HG02610 (cell line): ENCODE measurements at regions not wholly inside any gene's neighbourhood (a gene's known extent, or its start where the extent isn't known, plus 50 kb on each side); places are given as distances from the start of the nearest gene placed in this dataset.
"Not testable (repeated sequence)": the region's sequence is repeated elsewhere in the genome, so short reads cannot be mapped to it uniquely, and the experiment has no call there.

Source experiments
- ATAC-seq: cut with Tn5 transposase; IDR thresholded peaks from one replicate; pipeline ENCODE4 v1.9.1; 2021; ENCODE audit warnings: mild to moderate bottlenecking, moderate library complexity; ENCODE audit not compliant: unreplicated experiment

DNA sequence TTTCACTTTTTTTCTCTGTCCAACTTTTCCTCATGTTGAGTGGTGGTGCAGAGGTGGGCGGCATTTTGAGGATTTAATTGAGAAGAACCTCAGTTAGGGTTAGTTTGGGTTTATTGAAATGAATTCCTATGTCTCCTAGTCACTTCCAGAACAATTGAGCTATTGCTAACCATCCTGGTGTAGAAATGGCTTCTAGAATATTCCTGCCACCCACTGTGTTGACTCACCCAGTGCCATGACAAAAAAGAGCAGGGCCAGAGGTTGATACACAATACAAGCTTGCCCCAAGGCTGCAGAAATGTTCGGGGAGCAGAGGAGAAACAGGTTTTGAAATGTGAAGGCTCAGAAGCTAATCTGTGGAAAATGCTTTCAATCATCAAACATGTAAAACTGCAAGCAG is 167.1 kb upstream of the TRIB2 start:
- ATAC-seq: no peak

DNA sequence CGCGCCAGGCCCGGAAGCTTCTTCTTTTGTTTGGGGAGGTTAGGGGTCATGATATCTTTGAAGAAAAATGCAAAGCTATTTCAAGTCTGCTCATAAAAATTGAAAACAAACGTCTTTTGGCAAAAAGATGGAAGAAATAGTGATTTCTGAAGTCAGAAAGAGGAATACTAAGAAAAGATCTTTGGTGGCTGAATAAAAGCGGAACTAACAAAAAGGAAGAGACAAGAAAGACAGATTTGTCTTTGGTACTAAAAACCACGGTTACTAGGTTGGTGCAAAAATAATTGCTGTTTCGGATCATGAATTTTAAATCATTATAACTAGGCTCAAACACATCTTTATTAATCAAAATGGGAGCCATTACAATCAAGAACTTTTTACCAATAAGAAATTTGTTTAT is 164.6 kb upstream of the TRIB2 start:
- no peak for ATAC-seq

DNA sequence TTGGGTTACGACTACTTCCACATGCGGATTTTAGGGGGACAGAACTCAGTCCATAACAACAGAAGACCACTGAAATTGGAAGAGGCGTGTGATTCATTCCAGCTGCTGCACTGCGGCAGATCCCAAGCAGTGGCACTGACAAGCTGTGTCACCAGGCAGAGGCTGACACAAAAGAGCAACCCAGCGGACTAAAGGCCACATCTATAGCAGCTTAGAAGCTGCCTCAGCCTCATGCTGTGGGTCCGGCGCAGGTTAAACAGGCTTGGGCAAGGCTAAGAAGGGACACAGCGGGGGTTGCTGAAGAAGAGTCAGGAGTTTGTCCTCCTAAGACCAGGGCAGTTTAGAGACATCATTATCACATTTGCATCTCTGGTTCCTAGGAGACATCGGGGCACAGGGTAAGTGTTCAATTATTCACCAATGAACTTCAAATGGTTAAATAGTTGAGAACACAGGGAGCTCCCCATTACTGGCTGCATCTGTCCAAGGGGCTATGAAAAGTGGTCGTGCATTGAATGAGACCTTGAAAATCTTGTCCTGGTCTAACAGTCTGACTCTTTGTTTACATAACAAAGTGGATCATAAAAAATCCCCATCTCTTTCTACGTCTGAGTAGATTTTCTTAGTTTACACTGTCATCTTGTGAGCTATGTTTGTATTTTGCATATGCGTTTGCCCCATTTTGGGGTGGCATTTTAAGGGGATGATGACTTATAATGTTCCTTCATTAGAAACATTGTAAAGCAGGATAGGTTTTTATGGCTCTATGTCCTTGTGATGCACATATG is 162.3 kb upstream of the TRIB2 start:
- ATAC-seq: peak; percentile 50

DNA sequence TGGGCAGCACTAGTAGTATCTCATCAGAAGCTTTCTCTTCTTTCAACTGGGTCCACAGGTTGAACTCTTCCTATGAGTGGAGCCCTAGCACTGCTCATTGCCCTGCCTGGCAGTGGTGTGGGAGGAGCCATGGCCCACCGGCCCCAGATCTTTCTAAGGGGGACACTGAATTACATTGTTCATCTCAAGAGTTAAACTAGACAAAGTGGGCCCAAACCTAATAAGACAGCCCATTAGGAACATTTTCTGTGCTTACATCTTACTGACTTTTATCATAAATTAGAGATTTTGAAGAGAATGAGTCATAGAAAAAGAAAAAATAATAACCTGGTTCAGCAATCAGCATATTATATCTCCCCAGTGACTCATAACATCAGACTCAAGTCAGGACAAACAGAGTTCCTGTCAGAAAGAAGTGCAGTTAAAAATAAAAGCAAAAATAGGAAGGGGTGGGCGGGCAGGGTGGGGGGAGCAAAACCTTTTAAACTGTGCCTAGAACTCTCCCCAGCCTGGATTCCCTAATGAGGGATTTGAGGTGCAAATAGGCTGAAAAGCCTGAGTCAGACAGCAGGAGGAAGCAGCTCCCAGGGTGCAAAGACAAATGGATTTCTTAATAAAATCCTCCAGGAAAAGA is 161.6 kb upstream of the TRIB2 start:
- ATAC-seq: peak; percentile 66

DNA sequence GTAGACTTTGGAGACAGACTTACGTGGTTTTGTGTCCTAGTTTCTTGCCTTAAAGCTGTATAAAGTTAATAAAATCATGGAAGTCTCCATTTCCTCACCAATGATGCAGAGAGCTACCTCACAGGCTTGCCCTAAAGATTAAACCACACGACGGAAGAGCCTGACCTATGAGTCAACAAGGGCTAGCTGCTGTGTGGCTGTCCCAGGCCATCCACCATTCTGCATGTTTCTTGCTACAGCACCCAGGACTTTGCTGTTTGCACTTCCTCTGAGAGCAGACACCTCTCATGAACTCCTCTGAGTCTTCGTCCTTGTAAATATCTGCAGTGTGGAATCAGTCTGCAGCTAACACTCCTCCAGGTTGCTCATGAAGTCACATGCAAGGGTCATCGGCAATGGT is 160.0 kb upstream of the TRIB2 start:
- ATAC-seq: no peak

DNA sequence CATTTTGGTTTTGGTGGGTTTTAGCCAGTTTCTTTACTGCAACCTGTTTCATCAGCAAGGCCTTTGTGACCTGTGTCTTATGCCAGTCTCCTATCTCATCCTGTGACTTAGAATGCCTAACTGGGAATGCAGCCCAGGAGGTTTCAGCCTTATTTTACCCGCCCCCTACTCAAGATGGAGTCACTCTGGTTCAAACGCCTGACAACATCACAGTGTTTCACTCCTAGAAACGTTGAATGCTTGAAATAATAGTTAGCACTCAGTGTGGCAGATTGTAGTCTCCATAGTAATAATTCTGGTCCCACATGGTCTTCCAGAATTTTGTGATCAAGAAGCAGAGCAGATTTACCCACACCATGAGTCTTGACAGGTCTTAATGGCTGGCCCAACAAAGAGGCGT is 159.0 kb upstream of the TRIB2 start:
- ATAC-seq: no peak

DNA sequence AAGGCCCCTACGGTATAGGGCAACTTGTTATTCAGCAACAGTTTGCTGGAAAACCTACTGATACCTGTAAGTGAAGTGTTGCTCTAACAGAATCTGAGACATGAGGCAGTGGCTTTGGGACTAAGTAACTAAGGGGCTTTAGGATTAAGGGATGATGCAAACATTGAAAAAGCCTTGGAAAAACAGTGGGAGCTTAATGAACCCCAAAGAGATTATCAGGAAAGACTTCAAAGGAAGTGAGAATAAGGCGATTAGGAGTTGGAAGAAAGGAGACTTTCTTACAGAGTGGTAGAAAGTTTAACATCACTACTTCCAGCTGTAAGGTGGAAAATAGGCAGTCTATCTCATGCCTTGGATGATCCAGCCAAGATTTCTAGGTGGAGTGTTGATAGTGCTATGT is 158.2 kb upstream of the TRIB2 start:
- ATAC-seq: no peak

DNA sequence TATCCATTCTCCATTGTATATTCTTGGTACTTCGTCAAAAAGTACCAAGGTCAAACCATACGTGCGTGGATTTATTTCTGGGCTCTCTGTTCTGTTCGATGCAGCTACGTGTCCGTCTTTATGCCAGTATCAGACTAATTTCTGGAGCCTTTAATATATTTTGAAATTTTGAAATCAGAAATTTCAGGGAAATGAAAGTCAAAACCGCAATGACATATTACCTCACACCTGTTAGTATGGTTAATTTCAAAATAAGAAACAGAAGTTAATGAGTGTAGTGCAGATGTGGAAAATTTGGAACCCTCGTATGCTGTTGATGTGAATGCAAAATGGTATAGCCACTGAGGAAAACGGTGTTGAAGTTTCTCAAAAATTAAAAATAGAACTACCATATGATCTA is 156.1 kb upstream of the TRIB2 start:
- ATAC-seq: no peak

DNA sequence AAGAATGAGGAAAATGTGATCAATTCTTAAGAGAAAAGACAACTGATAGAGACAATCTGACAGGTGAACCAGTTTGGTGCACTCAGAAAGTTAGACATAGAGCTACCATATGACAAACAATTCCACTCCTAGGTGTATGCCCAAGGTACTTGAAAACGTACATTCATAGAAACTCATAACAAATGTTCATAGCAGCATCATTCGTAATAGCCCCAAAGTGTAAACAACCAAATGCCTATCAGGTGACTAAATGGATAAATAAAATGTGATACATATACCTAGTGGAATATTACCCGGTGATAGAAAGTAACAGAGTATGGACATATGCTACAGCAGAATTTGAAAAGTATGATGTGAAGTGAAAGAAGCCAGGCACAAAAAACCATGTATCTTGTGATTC is 149.3 kb upstream of the TRIB2 start:
- no peak for ATAC-seq

DNA sequence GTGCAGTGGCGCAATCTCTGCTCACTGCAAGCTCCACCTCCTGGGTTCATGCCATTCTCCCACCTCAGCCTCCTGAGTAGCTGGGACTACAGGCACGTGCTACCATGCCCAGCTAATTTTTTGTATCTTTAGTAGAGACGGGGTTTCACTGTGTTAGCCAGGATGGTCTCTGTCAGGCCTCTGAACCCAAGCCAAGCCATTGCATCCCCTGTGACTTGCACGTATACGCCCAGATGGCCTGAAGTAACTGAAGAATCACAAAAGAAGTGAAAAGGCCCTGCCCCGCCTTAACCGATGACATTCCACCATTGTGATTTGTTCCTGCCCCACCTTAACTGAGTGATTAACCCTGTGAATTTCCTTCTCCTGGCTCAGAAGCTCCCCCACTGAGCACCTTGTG is 147.2 kb upstream of the TRIB2 start:
- ATAC-seq: not testable (repeated sequence)

DNA sequence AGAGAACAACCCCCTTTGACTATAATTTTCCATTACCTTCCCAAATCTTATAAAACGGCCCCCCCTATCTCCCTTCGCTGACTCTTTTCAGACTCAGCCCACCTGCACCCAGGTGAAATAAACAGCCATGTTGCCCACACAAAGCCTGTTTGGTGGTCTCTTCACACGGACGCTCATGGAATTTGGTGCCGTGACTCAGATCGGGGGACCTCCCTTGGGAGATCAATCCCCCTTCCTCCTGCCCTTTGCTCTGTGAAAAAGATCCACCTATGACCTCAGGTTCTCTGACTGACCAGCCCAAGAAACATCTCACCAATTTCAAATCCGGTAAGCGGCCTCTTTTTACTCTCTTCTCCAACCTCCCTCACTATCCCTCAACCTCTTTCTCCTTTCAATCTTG is 146.8 kb upstream of the TRIB2 start:
- not testable (repeated sequence) for ATAC-seq

DNA sequence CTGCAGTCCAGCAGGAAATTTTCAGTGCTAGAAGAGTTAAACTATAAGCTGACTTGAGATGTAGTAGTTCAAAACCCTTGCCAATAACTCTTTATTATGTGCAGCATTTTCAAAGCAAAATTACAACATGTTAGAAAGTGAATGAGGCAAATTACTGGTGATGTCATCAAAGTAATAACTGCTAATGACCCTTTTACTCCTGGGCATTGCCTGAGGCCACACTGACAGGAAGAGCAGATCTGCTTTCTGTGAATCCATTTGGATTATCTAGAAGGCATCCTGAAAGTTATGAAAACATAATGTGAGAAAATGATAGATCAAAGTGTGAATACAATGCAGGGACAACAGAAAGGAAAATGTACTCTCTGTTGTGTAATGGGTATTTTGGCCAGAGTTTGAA is 139.6 kb upstream of the TRIB2 start:
- ATAC-seq: no peak

DNA sequence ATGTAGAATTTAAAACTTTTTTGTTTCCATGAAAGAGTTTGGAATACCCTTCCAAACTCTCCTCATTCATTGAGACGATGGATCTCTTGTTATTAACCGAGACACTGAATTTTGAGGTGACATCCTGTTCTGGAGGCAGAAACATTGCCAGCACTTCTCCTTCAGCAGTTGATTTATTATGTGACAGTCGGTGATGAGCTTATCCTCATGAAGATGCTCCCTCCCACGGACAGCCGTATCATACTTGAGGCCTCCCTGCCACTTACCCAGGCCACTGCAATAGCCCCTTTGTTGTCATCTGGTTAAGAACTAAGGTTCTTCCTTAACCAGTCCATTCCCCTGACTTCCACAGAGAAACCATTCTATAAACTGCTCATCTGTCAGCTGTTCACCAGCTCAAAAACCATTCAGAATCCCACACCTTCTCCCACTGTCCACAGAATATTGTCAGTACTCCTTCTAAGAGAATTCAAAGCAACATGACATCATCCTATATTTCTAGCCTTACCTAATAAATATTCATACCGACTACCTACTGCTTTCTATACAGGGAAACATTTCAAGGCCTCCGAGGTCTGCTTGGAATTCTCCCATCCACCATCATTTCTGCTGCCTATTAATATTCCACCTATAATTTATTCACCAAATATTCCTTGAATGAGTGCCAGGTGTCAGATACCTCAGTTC is 139.0 kb upstream of the TRIB2 start:
- ATAC-seq: no peak

DNA sequence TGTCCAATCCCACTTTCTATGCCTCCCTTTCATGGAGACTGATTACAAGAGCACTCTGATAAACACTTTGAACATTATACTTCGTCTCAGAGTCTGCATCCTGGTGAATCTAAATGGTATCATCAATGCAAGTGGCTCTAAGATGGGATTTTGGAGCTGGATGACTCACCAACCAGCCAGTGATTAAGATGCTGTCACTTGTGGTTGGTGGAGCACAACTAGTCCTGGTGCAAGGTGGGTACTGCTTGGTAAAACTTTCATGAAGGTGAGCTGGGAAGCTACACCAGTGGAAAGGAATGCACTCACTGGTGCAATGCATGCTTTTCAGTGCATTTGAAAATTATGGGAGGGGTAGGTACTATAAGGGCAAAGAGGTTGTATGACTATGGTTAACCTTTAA is 137.7 kb upstream of the TRIB2 start:
- ATAC-seq: no peak

DNA sequence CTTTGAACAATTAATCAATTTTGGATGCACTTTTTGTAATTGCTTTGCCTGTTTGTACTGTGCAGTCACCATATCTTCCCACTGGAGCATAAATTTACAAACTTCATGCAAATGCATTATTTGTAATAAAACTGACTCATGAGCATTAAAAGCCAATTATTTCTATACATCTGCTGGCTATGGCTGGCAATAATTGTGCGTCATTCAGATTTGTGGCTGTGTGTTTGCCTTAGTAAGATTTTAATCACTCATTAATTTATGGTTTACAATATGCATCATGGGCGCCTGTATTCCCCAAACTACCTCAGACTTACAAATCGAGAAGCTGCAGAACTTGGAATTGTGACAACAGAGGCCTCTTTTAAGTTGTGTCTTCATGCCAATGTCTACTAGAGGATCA is 132.4 kb upstream of the TRIB2 start:
- no peak for ATAC-seq

DNA sequence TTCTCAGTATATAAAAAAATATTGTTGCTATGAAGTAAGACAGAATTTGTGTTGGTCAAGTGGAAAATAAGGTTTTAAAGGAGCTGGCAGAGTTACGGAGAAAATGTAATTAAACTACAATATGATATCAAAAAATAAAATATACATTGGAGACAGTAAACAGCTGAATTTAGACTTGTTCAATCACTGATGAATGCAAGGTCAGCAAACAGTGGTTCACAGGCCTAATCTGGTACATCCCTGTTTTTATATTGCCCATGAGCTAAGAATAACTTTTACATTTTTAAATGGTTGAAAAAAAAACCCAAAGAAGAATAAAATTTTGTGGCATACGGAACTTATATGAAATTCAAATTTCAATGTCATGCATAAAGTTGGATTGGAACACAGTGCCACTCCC is 131.0 kb upstream of the TRIB2 start:
- no peak for ATAC-seq

DNA sequence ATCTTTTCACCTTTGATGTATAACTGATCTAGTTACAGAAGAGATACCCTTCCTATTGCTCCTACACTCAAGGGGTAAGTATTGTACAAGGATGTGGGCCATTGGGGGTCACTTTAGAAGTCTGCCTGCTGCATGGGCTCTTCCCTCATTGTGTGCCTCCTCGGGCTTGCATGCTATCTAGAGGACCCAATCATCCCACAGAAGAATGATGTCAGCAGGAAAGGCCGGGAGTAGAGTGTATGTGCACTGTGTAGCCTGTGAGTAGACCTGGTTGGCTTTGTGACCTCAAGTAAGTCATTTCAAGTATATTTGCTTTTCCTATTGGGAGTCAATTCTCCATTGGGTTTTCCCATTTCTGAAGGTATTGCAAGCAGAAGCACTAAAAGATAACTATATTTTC is 129.5 kb upstream of the TRIB2 start:
- ATAC-seq: no peak

DNA sequence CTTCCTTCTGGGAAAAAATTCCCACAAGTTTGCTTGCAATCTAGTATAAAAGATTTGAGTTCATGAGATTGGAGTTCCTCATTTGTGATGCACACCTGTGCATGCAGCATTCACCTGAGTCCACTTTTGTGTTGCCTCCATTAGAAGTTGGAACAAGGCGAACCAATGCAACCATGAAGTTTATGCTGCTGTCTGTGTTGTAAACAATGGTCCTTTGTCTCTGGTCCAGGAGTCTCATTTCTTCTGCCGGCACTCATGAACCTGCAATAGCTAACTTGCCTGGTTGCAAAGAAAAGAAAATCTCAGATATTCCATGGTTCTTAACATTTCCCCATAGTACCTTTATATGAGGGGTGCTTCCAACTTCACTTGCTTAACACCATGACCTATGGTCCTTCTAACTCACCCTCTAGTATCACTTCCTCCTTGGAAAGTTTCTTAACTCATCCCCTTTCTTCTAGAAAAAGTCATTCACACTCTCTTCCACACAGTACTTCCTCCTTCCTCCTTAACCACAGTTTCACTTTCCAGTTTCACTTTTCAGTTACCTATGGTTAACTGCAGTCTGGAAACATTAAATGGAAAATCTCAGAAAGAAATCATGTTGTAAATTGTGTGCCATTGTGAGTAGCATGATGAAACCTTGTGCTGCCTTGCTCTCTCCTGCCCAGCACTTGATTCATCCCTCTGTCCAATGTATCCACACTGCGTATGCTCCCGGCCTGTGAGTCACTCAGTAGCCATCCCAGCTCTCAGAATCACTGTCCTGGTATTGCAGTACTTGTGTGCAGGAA is 128.8 kb upstream of the TRIB2 start:
- peak; percentile 90 for ATAC-seq

DNA sequence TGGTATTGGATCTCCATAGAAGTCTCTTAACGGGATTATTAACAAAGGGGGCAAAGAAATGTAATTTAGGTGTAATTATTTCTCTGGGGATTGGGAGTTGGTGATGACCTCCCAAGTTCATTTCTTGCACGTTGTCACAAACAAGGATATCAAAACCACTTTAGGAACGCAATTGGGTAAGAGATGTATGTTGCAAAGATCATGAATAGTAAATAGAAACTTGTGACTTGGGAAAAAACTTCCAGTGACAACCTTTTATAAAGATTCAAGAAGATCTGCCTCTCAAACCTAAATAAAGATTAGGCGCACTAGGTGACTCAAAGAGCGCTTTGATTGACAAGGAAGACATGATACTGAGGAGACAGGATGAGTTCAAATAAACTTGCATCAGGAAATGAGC is 127.8 kb upstream of the TRIB2 start:
- ATAC-seq: no peak

DNA sequence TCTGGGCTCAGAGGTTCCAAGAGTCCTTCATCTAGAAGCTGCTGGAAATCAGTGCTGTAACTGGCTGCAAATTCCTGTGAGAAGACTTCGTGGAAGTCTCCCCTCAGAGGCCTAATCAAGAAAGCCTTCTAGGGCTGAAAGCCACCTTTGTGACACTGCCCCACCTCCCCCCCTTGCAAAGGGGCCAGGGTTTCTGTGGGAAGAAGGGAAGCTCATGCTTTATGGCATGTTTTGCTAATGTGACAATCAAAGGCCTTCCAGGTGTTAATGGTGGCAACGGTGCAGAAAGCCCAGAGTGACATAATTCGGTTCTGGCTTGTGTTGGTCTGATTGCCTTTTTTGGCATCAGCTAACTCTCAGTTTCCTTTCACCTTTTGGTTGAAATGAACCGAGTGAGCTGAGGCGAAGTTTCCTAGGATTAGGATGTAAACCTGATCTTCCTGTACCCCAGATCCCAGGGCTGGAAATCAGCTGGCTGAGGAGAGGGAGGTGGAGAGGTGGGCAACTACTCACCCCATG is 126.9 kb upstream of the TRIB2 start:
- ATAC-seq: no peak

DNA sequence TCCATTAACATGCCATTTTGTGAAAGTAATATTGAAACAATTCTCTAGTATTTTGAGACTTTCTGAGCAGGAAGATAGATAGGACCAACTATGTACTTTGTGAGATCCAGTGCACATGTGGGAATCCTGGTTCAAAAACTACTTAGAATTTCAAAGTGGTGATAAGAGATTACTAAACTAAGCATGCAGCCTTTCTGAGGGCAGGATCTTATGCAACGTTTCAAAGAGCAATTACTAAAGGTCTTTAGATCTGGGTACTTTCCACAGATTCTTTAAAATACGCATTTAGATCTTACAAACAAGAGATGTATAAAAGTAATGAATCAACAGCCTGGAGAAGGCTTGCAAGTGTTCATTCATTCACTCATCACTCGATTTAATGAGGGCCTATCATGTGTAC is 124.4 kb upstream of the TRIB2 start:
- ATAC-seq: no peak
